Lung microvascular endothelial cell (primary cell): ENCODE measurements at regions not wholly inside any gene's neighbourhood (a gene's known extent, or its start where the extent isn't known, plus 50 kb on each side); places are given as distances from the start of the nearest gene placed in this dataset.

Source experiments
- DNase-seq, 2 donors: peaks; one replicate each; pipeline versions ENCODE4 v3.0.0 to v3.0.0-alpha.2; 2010; ENCODE audit warnings: low read depth in 2 of 2

DNA sequence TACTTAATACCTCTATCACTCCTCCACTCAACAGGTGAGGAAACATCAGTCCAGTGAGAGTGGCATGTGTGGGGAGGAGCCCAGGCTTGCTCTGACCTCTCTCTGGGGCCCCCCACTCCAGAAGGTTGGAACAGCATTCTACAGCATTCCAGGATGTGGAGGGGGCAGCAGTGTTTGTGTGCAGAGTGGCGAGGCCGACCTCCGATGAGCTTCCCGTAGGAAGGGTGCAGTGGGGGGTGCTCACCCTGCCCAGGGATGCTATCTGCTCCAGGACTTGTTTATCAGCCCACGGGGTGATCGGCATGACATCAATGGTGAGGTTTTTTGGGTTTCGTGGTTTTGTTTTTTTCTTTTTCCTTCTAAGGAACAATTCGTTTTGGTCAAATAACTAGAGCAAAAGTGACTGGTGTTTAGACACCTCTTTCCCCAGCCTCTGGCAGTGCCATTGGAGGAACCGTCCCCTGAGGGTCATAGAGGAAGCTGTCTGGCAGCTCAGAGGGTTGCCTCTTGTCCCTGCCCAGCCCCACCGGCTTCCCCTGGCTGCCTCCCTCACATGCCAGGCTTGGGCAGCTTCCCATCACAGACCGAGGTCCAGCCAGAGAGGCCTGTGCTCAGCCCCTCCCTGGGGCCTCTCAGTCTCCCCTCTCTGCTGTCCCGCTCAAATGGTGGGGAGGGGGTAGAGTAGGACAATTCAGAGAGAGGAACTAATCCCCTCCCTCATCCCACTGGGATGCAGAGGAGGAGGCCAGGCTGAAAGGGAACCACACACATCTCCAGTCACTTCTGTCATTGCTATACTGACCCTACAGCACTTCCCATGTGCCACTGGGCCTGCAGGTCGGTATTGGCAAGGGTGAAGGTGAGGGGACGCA is 96.5 kb downstream of the ZFP36L2 start:
- peak in 1 of 2 donors; percentile 34 for DNase-seq

GRCh38 chr2:43128559-43128955 is 97.8 kb downstream of the ZFP36L2 start:
- no peak for DNase-seq

GRCh38 chr2:43127941-43128558 is 98.4 kb downstream of the ZFP36L2 start:
- no peak for DNase-seq

DNA sequence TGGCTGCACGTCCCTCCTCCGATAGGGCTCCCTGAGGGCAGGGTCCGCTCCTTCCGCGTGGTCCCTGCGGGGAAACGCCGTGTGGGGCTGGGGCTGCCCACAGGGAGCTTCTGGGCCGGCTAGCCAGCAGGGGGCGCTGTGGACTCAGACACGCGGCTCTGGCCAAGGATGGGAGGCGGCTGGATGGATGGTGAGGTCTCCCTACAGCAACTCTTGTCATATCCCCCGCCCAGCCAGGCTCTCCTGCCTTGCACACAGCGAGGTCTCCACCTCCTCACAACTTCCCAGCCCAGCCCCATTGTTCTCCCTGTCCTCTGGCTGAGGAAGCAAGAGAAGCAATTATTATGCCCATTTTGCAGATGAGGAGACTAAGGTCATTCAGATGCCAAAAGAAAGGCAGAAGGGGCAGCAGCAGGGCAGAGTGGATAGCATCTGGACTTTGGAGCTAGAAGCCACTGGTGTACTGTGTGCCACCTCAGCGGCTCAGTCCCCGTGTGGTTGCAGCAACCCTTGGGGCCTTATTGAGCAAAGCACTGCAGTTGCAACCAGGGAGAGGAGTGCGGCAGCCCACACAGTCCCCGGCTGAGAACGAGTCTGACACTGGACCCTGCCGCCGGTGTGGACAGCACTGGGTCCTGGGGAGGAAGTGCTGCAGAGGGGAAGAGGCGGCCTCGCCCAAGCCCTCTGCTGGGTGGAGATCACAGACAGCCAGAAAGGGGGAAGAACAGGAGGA is 99.0 kb downstream of the ZFP36L2 start:
- peak; percentile 60 to 71 for DNase-seq

GRCh38 chr2:43126817-43127207 is 99.6 kb downstream of the ZFP36L2 start:
- no peak for DNase-seq

DNA sequence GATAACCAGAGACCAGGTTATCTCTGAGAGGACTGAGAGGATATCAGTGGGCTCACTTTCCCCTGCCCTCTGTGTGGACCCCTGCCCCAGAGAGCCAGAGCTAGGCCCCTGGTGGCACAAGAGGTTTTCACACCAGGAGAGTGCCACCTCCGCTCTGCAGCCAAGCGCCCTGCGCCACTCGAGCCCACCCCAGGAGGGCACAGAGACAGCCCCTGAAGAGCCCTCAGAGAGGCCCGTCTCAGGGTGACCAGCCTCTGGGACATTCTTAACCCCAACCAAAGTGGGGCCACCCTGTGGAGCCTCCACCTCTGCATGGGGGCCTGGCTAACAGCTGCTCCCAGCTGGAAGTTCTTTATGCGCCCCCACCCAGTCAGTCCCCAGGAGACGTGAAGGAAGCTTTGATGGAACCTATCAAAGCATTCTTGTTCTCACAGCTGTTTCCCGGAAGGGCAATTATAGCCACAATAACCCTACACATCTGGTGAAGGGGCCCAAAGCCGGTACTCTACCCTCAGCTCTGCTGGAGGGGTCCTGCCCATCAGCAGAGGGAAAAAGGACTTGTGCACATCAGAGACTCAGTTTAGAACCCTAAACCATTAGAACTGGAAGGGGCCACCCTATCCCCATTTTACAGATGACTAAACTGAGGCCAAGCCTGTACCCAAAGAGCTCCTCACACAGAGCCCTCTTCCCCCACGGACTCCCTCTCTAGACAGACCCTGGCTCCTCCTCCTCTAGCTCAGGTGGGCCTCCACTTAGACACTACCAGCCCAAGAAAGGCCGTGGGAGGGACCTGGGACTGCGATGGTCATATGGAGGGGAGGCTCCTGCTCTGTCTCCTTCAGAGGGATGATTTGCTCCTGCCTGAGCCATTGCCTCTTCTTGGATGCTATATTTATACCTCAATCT is 101.1 kb downstream of the ZFP36L2 start:
- no peak for DNase-seq

GRCh38 chr2:43124687-43125057 is 101.7 kb downstream of the ZFP36L2 start:
- DNase-seq: no peak

DNA sequence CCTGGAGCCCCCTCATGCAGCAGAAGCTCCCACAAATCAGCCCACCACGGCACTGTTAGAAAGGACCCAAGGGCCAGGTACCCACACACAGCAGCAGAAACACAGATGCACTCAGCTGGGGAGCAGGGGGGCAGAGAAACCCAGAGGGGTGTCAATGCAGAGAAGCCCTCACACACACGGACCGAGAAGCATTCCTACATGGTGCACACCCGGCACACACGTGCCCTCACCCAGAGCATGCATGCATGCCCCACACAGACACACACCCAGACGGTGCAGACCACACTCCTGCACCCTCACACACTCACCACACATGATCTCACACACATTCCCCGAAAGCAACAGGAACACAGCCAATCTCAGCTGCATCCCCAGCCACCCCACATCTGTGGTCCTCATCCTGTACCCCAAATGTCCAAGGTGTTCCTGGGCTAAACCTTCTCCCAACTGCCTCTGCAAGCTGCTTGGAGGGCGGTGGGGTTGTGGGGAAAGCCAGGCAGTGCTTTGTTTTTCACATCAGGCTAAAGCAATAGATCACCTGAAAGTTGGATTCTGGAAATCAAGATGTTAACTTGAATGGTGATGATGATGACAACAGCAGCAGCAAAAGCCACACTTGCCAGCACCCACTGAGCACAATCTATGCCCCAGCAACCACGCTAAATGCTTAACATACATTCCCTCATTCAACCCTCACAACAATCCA is 102.3 kb downstream of the ZFP36L2 start:
- DNase-seq: no peak

DNA sequence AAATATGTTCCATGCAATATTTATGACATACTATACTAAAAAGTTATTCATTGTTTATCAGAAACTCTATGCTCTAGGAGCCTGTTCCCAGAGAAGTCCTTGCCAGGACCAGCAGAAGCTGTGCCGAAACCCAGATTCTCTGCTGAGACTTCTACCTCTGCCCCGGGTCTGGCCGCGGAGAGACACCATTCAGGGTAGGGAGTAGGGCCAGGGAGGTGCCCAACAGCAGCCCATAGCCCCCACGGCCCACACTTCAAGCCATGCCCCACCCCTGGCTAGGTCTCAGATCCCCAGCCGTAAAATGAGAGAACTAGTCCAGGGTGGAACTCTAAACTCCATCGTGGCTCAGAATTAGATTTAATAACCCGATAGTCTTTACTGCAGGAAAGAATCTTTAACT is 102.9 kb downstream of the ZFP36L2 start:
- no peak for DNase-seq

GRCh38 chr2:43123028-43123427 is 103.4 kb downstream of the ZFP36L2 start:
- no peak for DNase-seq

- no peak for DNase-seq
Measured at GRCh38 chr2:43121580-43122314, 104.7 kb downstream of the ZFP36L2 start.

- no peak for DNase-seq
Measured at GRCh38 chr2:43119303-43119702, 107.1 kb downstream of the ZFP36L2 start.

- DNase-seq: no peak
Measured at GRCh38 chr2:43117521-43118143, 108.8 kb downstream of the ZFP36L2 start.

- no peak for DNase-seq
Measured at GRCh38 chr2:43116988-43117387, 109.4 kb downstream of the ZFP36L2 start.

DNA sequence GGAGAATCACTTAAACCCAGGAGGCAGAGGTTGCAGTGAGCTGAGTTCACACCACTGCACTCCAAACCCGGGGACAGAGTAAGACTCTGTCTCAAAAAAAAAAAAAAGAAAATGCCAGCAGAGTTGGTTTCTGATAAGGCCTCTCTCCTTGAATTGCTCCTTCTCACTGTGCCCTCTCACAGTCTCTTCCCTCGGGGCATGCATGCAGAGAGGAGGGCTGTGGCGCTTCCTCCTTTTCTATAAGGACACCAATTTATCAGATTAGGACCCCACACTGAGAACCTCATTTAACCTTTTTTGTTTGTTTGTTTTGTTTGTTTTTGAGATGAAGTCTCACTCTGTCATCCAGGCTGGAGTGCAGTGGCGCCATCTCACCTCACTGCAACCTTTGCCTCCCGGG is 110.5 kb downstream of the ZFP36L2 start:
- DNase-seq: no peak

DNA sequence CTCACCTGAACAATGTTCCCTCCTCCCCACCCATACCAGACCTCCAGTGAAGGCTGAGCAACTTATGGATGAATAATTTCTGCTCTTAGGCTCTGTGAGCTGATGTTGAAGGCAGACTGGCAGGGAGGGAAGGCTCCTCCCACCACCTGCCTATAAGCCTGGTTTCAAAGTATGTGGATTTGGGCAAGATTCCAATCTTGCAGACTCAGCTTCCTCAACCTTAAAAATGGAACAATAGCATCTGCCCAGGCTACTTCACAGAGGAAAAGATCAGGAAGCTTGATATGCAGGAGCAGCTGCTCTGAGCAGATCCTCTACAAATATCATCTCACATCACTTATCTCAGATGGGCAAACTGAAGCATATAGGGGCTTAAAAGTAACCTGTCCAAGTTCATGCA is 112.2 kb downstream of the ZFP36L2 start:
- peak; percentile 45 to 96 for DNase-seq

DNA sequence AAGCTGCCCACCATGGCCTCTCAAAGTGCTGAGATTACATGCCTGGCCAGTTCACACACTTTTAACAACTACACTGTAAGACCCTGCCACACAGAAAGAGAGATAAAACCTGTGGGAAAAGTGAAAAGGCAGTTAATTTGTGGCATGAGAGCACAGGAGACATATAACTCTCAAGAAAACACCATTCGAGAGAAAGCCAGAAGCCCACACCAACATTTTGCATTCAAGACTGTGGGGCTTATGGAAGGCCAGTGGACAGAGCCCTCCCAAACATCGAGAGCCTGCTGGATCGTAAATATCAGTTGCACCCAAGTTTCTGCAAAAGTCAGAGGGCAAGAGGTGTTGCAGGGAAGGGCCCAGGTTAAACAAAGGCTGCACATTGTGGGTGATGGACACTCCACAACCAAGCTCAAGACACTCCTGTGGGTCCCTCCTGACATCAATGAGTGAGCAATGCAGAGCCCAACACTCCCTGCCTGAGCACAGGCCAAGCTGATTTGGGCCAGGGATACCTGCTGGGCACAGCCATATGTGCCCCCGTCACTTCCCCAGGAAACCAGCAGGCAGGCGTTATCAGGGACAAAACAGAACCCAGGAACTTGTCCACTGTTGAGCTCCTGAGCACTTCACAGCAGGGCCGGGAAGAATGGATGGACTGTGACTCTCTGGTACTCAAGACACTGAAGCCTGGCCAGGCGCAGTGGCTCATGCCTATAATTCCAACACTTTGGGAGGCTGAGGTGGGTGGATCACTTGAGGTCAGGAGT is 114.4 kb downstream of the ZFP36L2 start:
- DNase-seq: no peak

- DNase-seq: no peak
Measured at GRCh38 chr2:43110442-43110871, 115.9 kb downstream of the ZFP36L2 start.

- no peak for DNase-seq
Measured at GRCh38 chr2:43109261-43109743, 117.1 kb downstream of the ZFP36L2 start.
